NCI-H748 (cell line): ENCODE measurements at regions not wholly inside any gene's neighbourhood (a gene's known extent, or its start where the extent isn't known, plus 50 kb on each side); places are given as distances from the start of the nearest gene placed in this dataset.
"Not testable (repeated sequence)": the region's sequence is repeated elsewhere in the genome, so short reads cannot be mapped to it uniquely, and the experiment has no call there.

Source experiments
- DNase-seq: peaks from one replicate; lab custom pipeline; 2025; ENCODE audit not compliant: unreplicated experiment; lab: John Stamatoyannopoulos, UW

DNA sequence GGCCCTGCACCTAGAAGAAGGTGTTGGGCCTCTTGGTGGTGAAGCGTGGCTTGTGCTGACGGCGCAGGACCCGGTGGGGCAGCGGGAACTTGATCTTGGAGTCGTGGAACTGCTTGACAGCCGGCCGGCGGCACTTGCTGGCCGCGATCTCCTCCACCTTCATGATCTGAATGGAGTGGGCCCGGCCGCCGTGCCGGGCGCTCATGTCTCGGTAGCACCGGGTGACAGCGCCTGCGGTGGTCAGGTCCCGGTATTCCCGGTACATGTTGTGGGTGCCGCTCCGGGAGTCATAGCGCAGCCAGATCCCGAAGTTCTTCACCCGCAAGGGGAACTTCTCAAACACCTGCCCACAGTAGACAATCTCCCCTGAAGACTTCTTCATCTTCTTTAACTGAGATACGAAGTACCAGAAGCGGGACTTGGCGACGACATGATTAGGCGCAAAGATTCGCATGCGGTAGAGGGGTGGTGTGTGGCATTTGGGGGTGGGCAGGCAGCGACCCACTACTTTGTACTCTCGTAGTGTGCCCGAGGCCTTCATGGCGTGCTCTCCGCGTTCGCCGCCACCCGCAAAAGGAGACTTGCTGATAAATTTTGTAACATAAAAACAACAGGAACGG, 92.1 kb upstream of the MSH6 start:
- not testable (repeated sequence) for DNase-seq

DNA sequence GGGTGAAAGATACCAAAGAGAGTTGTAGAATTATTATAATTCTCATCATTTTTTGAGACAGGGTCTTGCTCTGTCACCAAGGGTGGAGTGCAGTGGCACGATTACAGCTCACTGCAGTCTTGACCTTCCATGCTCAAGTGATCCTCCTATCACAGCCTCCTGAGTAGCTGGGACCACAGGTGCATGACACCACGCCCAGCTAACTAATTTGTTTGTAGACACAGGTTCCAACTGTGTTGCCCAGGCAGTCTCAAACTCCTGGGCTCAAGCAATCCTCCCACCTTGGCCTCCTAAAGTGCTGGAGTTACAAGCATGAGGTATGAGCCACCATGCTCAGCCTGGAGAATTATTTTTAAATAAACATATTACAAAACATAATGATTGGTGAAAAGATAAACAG, 92.8 kb upstream of the MSH6 start:
- peak; percentile 19 for DNase-seq

GRCh38 chr2:47689118-47689517, 93.8 kb upstream of the MSH6 start:
- DNase-seq = not testable (repeated sequence)

- DNase-seq = no peak
These were observed 94.4 kb upstream of the MSH6 start for GRCh38 chr2:47688561-47688960.

GRCh38 chr2:47687856-47688255, 95.1 kb upstream of the MSH6 start:
- no peak for DNase-seq

GRCh38 chr2:47686018-47686417, 96.9 kb upstream of the MSH6 start:
- no peak for DNase-seq

DNA sequence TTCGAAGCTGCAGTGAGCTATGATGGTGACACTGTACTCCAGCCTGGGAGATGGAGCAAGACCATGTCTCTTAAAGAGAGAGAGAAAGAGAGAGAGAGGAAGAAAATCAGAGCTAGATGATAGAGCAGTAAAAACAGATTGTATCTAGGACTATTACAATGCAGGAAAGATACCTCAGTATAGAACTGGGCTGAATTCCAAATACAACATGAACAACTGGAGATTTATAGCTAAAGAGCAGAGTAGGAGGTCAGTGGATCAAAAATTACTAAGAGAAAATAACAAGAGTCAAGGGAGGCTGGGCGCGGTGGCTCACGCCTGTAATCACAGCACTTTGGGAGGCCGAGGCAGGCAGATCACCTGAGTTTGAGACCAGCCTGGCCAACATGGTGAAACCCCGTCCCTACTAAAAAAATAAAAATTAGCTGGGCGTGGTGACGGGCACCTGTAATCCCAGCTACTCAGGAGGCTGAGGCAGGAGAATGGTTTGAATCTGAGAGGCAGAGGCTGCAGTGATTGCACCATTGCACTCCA, 100.7 kb upstream of the MSH6 start:
- DNase-seq = no peak

DNA sequence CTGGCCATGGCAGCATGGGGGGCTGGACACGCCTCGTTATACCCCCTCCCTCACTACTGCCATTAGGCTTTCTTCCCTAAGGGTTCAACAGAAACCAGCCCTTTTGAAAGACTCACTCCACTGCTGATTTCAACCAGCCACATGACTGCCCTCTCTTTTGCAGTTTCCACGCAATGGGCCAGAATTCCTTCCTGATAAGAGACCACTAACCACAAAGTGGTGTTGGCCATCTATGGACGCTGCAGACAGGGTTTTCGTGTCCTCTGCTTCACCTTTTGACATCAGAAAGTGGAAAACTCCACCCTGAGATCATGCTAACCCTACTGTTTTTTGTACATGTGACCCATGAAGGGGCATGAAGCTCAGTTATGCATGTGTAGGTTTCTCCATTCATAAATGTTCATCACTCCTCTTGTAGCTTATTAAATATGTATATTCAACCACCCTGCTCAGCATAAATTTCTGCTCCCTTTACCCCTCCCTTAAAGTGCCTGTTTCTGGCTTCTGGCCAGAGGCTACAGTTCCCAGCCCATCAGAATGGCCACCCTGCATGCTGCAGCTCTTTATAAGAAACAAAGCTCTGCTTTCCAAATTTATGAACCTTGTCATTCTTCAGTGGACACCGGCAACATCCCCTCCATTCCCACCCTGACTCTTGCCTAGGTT, 105.6 kb upstream of the KCNK12 start:
- DNase-seq = no peak

DNA sequence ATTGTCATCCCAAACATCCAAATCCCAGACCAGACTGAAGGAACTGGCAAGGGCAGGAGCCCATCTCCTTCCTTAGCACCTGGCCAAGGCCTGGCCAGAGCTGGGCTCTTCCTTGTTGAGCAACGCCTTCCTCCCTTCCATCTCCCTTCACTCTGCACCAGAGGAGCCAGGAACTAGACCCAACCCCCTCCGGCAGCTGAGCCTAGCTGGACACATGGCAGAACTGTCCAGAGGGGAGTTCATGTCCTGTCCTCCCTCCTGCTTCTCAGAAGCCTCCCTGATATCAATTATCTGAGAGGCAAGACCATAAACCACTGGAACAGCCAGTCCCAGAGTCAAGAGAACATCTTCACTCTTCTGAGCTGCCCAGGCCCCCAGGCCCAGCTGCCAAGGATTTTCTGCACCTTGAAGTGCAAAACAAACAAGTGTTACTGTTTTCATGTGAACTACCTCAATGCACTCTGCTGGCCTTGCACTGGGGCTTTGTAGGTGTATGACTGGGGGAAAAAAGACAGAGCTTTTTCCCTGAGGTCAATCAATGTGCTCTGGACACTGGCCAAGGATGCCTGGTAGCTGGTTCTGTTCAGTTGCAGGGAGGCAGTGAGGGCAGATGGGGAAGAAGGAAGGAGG, 104.5 kb upstream of the KCNK12 start:
- no peak for DNase-seq

DNA sequence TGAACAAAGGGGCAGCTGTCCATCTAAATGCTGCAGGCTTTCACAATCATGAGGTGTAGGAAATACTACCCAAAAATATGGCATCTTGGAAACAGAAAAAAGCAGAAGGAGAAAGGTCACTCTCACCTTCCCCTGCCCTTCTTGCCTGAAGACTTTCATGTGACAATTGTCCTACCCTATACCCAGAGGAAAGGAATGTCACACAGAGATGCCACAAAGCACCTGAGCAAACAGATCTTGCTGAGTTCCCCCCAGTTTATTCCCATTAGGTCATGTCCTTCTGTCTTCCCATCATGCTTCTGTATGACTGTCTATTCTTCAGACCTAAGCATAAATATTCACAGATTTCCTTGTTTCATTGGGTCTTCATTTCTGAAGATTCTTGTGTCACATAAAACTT, 95.5 kb upstream of the KCNK12 start:
- DNase-seq = no peak

DNA sequence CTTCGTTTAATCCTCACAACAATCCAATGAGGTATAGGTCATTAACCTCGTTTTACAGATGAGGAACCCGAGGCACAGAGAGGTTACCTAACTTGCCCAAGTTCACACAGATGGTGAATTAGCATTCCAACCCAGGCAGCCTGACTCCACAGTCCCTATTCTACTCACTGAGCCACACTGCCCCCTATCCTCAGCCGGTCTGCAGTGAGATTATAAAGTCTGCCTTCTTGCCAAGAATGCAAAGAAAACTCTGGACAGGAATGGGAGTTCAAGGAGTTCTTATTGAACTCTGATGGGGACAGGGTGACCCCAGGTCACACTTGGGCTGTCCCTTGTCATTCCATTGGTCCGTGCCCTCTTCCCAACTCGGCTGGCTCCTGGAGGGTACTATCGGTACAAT, 94.0 kb upstream of the KCNK12 start:
- no peak for DNase-seq

DNA sequence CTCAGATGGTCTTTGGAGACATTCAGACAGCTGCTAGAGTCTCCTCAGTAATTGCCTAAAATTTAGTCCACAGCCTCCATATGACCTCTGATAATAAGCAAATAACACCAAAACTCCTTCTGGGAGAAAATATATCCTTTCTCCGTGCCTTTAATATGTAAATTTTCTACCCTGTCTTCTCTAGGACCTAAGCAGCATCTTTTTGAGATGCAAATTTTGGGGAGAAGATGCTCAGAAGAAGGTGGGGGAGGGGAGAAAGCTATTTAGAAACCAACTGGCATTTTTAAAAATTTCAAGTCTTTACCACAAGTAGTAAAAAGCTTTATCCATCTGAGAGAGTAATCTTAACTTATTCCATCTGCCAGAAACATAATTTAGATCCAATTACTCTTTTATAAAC, 91.8 kb upstream of the KCNK12 start:
- DNase-seq = no peak

DNA sequence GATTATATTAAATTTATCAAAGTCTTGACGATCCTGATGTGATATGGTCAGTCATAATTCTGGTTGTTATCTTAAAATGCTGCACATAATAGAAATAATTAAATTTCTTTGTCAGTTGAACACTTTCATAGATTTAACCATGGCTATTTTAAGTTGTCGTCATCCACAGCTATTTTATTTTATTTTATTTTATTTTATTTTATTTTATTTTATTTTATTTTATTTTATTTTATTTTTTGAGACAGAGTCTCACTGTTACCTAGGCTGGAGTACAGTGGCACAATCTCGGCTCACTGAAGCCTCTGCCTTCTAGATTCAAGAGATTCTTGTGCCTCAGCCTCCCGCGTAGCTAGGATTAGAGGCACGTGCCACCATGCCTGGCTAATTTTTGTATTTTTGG, 90.5 kb upstream of the KCNK12 start:
- no peak for DNase-seq

DNA sequence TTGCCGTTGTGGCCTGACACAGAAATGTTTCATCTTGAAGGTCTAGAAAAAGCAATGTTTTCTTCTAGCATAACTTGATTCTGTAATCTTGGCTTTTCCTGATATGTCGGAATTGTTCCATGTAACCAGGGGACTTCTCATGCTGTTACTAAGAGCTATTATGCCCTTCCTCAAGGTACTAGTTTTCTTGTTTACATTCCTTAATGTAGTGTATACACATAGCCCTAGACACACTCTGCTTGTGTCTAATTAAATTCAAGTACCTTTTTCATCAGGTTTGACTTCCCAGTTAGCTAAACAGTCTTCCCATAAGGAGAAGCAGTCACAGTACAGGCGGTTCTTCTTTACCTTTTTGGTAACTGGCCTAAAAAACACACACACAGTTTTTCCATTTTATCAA, 89.4 kb upstream of the KCNK12 start:
- no peak for DNase-seq

DNA sequence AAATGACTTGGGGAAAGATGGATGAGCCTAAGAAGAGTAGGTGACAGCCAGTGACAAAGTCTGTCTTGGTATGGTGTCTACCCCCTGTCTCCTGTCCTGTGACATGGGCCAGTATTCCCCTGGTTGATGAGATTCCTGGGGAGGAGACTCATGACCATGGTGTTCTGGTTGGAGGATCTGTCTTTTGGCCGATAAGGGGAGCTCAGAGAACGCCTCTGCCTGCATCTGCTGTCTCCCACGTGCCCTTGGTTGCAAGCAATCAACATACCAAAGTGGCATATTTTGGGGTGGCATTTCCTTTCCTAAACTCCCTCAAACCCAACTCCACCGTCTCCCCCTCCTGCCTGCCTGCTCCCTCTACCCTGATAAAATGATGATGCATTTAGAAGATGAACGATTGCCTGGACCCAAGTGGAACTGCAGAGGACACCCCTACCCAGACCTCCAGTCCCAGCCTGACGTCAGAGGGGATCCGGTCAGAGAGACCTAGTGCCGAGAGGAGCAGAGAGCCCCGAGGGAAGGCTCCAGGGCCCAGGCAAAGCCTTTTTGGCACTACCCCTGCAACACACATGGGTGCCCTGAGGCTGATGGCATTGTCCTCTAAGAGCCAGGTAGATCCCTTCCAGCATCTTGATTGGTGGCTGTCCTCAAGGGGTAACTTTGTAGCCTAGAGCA, 88.0 kb upstream of the KCNK12 start:
- no peak for DNase-seq

DNA sequence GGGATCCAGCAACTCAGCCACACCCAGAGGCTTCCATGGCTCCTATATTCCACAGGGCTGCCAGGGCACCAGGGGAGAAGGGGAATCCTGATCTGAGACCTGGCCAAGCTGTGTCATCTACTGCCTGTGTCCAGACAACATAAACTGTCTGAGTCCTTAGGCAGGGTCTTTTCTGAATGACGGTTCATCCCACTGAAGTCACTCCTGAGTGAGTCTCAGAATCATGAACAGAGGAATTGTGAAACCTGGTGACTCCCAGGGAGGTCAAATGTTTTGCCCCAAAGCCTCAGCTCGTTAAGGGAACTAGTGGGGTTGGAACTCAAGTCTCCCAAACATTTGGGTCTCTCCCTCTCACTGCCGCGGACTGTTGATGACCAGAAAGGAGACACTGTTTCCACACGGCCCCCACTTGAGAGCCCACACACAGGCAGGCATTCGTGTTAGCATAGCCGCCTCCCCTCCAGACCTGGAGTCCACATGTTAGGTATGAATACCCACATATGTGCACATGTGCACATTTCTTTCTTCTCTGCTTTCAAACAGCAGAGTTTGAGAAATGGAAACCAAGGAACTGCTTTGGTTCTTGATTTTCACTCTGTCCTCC, 87.2 kb upstream of the KCNK12 start:
- no peak for DNase-seq

DNA sequence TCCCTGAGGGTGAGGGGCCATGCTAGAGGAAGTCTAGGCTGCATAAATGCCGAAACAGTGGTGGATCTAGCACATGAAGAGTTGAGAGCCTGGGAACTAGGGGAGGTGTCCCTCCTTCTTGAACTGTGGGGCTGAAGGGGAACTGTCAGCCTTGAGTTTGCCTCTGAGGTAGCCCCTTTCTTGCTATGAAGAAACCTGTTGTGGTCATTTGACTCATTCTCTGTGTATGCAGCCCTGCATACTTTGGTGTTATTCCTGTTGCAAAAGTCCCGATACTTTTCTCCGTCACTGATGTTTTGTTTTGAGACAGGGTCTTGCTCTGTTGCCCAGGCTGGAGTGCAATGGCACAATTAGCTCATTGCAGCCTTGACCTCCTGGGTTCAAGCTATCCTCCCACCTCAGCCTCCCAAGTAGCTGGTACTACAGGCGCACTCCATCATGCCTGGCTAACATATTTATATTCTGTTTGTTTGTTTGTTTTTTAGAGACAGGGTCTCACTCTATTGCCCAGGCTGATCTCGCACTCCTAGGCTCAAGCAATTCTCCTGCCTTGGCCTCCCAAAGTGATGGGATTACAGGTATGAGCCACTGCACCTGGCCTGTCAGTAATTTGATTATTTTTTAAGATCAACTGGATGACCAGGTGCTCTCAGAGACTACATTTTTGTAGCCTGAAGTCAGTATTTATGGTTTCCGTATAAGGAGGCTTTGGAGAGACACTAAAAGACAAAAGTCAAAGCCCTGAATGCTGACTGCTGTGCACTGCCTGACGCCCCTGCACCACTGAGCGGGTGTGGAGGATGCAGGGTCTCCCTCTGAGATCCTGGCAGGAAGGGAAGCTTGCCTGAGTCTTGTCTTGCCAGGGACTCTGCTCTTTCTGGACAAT, 86.2 kb upstream of the KCNK12 start:
- no peak for DNase-seq

DNA sequence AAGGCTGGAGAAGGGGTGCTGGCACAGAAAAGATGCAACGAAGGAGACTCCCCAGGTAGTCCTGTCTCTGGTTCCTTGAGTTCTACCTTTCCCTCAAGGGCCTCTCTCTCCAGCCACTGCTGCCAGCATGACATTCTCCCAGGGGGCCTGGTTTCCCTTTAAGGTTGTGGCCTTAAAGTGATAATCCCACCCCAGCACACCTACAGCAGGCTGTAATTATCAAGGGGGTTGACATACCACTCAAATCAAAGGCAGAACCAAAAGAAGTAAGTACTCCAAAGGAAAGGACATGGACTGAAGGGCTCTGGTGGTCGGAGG, 84.7 kb upstream of the KCNK12 start:
- no peak for DNase-seq

DNA sequence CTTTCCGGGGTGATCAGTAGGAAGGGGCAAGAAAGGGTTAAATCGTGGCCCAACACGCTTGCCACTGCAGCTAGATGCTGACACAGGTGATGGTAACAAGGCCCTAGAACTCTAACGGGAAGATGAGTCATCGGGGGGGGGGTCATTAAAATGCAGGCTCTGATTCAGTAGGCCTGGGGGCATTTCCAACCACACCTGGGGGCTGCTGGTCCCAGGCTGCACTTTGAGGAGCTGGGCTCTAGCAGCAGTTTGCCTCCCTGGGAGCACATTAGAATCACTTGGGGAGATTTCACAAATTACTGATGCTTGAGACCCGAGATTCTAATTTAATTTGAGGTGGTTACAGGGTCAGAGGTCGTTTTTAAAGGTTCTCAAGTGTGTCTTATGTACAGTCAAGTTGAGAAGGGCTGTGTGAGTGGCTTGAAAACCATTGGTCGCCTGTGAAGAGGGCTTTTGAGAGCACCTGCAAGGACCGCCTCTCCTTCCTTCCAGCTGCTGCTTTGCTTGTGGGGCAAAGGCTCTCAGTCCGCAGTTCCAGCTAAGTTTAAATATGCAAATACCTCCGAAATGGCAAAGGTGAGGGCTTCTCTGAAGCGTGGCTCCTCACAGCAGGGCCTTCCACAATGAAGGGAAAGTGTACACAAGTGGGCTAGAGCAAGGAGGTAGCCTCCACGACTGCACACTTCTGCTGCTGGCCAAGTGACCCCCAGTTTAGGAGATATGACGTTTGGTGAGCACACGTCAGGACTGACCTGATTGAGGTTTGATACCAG, 84.2 kb upstream of the KCNK12 start:
- no peak for DNase-seq
